ENCODE measurements at regions not wholly inside any gene's neighbourhood (a gene's known extent, or its start where the extent isn't known, plus 50 kb on each side); places are given as distances from the start of the nearest gene placed in this dataset.
"Not testable (repeated sequence)": the region's sequence is repeated elsewhere in the genome, so short reads cannot be mapped to it uniquely, and the experiment has no call there.

DNA sequence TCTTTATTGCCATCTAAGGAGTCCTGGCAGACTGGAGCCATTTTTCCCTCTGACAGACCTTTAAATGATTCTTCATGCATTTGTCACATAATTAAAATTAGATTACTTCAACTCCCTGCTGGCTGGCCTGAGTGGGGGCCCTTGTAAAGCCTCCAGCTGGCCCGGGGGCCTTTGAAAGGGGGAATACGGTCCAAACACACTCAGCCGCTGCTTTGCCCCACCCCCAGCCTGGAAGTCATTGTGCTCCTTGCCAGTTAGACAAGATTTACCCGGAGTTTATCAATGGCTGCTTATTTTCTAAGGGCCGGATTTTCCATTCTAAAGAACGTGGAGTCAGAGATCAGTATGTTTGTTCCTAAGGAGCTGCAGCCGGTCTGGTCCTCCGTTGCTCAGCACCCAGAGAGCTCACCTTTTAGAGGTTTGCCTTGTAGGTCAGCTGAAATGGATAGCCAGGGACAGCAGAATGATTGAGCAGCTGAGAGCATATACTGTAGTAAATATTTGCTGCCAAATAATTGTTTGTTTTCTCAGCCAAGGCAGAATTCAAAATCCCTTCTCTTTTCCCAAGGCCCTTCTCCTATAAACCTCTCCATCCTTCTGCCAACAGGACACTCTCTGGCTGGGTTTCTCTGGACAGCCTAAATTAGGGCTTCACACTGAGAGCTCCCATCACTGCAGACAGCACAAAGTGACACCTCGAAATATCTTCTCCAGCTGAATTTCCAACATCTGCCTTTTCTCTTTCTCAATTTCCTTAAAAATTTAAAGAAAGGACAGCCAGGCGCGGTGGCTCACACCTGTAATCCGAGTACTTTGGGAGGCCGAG, 68.4 kb upstream of the RBM24 start:
- Histone ChIP-seq H3K27me3 (no peaks in the 10 kb centered on the region), H3K4me3 (no peak overlapping the region), H3K27ac (peak overlapping the region; percentile 47), H3K36me3 (no peaks in the 10 kb centered on the region), H3K4me1 (ENCODE audit: low read depth) (peaks cover 4% of the 10 kb centered on the region), H3K9me3 (ENCODE audit: low read depth) (no peaks in the 10 kb centered on the region)
- peak in 1 of 2 donors; percentile 25 for DNase-seq (ENCODE audit: low read depth in 1 of 2, low spot score in 1 of 2)
- TF ChIP-seq, protein P1, sequence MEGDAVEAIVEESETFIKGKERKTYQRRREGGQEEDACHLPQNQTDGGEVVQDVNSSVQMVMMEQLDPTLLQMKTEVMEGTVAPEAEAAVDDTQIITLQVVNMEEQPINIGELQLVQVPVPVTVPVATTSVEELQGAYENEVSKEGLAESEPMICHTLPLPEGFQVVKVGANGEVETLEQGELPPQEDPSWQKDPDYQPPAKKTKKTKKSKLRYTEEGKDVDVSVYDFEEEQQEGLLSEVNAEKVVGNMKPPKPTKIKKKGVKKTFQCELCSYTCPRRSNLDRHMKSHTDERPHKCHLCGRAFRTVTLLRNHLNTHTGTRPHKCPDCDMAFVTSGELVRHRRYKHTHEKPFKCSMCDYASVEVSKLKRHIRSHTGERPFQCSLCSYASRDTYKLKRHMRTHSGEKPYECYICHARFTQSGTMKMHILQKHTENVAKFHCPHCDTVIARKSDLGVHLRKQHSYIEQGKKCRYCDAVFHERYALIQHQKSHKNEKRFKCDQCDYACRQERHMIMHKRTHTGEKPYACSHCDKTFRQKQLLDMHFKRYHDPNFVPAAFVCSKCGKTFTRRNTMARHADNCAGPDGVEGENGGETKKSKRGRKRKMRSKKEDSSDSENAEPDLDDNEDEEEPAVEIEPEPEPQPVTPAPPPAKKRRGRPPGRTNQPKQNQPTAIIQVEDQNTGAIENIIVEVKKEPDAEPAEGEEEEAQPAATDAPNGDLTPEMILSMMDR (IDR thresholded peaks at IDR 0.05; ENCODE audit: low read depth, low read length), result no peak

DNA sequence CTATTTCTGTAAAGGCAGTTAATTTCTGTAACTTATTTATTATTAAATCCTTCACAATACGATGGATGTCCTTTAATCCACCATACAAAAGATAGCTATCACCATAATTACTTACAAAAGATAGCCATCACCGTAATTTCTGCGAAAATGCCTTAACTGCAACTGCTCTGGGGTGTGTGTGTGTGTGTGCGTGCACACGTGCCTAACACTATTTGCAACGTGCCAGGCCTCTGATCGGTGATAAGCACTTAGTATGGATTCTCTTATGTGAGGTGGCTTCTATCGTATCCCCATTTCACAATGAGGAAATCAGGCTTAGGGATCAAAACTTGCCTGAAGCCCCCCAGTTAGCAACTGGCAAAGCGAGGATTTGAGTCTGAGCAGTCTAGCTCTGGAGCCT, 67.1 kb upstream of the RBM24 start:
- peaks cover 12% of the 10 kb centered on the region for H3K4me1 ChIP-seq (ENCODE audit: low read depth)
- H3K4me3 ChIP-seq, result no peak overlapping the region
- no peak overlapping the region for H3K27ac ChIP-seq
- no peaks in the 10 kb centered on the region for H3K9me3 ChIP-seq (ENCODE audit: low read depth)
- no peaks in the 10 kb centered on the region for H3K36me3 ChIP-seq
- TF ChIP-seq, protein P1 (IDR thresholded peaks at IDR 0.05; ENCODE audit: low read depth, low read length), result no peak
- DNase-seq (ENCODE audit: low read depth in 1 of 2, low spot score in 1 of 2), result no peak
- no peaks in the 10 kb centered on the region for H3K27me3 ChIP-seq

DNA sequence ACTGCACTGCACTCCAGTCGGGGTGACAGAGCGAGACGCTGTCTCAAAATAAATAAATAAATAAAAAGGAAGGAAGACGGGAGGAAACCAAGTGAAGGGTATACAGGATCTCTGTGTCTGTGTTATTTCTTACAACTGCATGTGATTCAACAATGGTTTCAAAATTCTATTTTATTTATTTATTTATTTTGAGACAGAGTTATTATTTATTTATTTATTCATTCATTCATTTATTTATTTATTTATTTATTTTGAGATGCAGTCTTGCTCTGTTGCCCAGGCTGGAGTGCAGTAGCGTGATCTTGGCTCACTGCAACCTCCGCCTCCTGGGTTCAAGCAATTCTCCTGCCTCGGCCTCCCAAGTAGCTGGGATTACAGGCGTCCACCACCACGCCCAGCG, 64.2 kb upstream of the RBM24 start:
- H3K27ac ChIP-seq; H3K4me3 ChIP-seq; H3K27me3 ChIP-seq; H3K9me3 ChIP-seq (ENCODE audit: low read depth); DNase-seq (ENCODE audit: low read depth in 1 of 2, low spot score in 1 of 2); H3K36me3 ChIP-seq: not testable (repeated sequence)
- H3K4me1 ChIP-seq (ENCODE audit: low read depth), result peaks cover 11% of the 10 kb centered on the region

DNA sequence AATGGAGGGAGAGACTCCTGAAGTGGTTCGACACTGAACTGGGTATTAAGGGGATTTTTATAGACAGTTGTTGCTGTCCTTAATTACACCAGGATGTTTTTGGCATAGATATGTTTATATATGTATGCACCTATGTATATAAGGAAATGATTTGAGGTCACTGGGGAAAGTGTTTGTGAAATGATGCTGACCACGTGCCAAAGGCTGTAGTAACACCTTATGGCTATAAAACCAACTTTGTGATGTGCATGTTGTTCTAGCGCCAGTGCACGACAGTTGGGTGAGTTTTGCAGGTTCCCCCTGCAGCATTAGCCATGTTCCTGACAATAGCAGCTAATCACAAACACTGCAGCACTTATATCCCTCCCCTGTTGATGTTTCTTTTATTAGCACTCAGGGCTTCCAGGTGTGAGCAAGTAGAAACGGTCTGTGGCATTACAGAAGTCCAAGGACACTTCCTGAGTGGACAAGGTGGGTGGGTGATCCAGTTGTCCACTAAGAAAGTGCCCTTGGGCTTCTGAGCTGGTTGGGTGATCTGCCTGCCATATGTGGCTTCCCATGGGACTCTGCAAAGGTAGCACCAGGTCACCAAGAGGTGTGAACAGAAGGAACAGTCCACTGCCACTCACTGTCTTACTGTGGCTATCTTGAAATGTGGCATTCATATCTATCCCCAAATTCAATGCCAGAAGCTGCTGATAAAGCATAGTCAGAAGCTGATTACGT, 63.0 kb upstream of the RBM24 start:
- Histone ChIP-seq H3K36me3 (no peaks in the 10 kb centered on the region), H3K4me1 (ENCODE audit: low read depth) (peaks cover 8% of the 10 kb centered on the region), H3K27me3 (no peaks in the 10 kb centered on the region), H3K4me3 (no peak overlapping the region), H3K9me3 (ENCODE audit: low read depth) (no peaks in the 10 kb centered on the region), H3K27ac (no peak overlapping the region)
- TF ChIP-seq, protein P1 (IDR thresholded peaks at IDR 0.05; ENCODE audit: low read depth, low read length), result no peak
- DNase-seq (ENCODE audit: low read depth in 1 of 2, low spot score in 1 of 2), result no peak

DNA sequence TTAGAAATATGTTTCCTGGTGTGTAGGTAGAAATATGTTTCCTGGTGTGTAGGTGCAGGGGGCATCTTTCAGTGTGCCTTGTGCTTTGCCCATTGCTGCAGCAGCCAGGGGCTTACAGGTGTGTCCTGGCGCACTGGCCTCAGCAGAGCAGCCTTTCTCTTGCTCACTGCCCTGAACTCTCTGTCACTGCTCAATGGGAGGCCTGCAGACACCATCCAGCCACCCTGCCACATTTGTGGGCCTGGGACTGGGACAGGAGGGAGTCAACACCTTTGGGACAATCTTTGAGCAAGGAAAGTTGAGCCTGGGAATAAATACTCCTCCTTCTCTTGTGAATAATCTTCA, 62.4 kb upstream of the RBM24 start:
- H3K36me3 ChIP-seq, result no peaks in the 10 kb centered on the region
- H3K27me3 ChIP-seq, result no peaks in the 10 kb centered on the region
- peak overlapping the region; percentile 52 for H3K27ac ChIP-seq
- H3K4me1 ChIP-seq (ENCODE audit: low read depth), result peaks cover 8% of the 10 kb centered on the region
- DNase-seq (ENCODE audit: low read depth in 1 of 2, low spot score in 1 of 2), result no peak
- H3K9me3 ChIP-seq (ENCODE audit: low read depth), result no peaks in the 10 kb centered on the region
- TF ChIP-seq, protein P1 (IDR thresholded peaks at IDR 0.05; ENCODE audit: low read depth, low read length), result no peak
- no peak overlapping the region for H3K4me3 ChIP-seq

DNA sequence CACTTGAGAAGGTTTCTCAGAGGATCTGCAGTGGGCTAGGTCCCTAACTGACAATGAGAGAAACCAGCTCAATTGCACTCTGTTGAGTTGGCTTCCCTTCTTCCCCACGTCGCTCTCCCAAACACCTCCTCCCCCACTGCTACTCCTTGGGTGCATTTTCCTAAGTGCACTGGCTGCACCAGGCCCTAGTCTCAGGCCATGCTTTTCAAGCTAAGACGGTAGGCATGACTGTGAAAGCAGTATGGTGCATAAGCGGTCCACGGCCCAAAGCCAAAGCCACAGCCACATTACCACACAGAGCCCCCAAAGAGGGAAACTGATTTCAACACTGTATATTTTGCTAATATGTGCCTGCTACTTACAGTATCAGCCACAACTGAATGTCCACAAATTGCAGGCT, 62.1 kb upstream of the RBM24 start:
- H3K27ac ChIP-seq, result peak overlapping the region; percentile 52
- TF ChIP-seq, protein P1 (IDR thresholded peaks at IDR 0.05; ENCODE audit: low read depth, low read length), result no peak
- no peak overlapping the region for H3K4me3 ChIP-seq
- no peak for DNase-seq (ENCODE audit: low read depth in 1 of 2, low spot score in 1 of 2)
- H3K9me3 ChIP-seq (ENCODE audit: low read depth), result no peaks in the 10 kb centered on the region
- no peaks in the 10 kb centered on the region for H3K27me3 ChIP-seq
- H3K36me3 ChIP-seq, result no peaks in the 10 kb centered on the region
- H3K4me1 ChIP-seq (ENCODE audit: low read depth), result peaks cover 8% of the 10 kb centered on the region

All from cardiac muscle cell (in vitro differentiated cells and primary cell).